CD14-positive monocyte (primary cell): ENCODE measurements at regions not wholly inside any gene's neighbourhood (a gene's known extent, or its start where the extent isn't known, plus 50 kb on each side); places are given as distances from the start of the nearest gene placed in this dataset.

Source experiments
- DNase-seq, 3 donors: peaks; one replicate each; pipeline ENCODE4 v3.0.0-alpha.2; 2011 to 2022
- H2AFZ ChIP-seq: 2 replicates; pipeline ENCODE4 v1.6.0; 2012; ENCODE audit warnings: mild to moderate bottlenecking, low read depth, low read length, inconsistent platforms; ENCODE audit not compliant: insufficient read depth, poor library complexity, severe bottlenecking
- H3K27ac ChIP-seq, 2 donors: 1 replicate in 1 of 2; 2 replicates in 1 of 2; pipeline ENCODE4 v1.5.1; 2012 to 2013; ENCODE audit warnings: low read length in 2 of 2, control low read depth in 1 of 2, inconsistent platforms in 1 of 2, low read depth in 1 of 2, mild to moderate bottlenecking in 1 of 2
- H3K27me3 ChIP-seq, 2 donors: one replicate each; pipeline versions ENCODE4 v1.6.0 to v1.6.1; 2011 to 2013; ENCODE audit warnings: low read length in 2 of 2; ENCODE audit not compliant: control insufficient read depth in 2 of 2, insufficient read depth in 2 of 2
- H3K36me3 ChIP-seq, 2 donors: replicated peaks in 1 of 2; 1 replicate in 1 of 2; 2 replicates in 1 of 2; pipeline versions ENCODE4 v1.5.1 to v1.6.1; 2012 to 2013; ENCODE audit warnings: low read length in 2 of 2, control low read depth in 1 of 2, inconsistent platforms in 1 of 2, mild to moderate bottlenecking in 1 of 2; ENCODE audit not compliant: insufficient read depth in 2 of 2, control insufficient read depth in 1 of 2
- H3K4me1 ChIP-seq, 2 donors: 1 replicate in 1 of 2; 2 replicates in 1 of 2; pipeline versions ENCODE4 v1.5.1 to v1.6.1; 2012 to 2013; ENCODE audit warnings: low read length in 2 of 2, control low read depth in 1 of 2, inconsistent platforms in 1 of 2, mild to moderate bottlenecking in 1 of 2, moderate library complexity in 1 of 2; ENCODE audit not compliant: insufficient read depth in 2 of 2, control insufficient read depth in 1 of 2
- H3K4me2 ChIP-seq: replicated peaks from 2 replicates; pipeline ENCODE3; 2012; ENCODE audit warnings: low read length, moderate library complexity, mild to moderate bottlenecking; ENCODE audit not compliant: poor library complexity, severe bottlenecking; ENCODE audit errors: extremely low read depth
- H3K4me3 ChIP-seq, 3 experiments: fragments of 200-600 bp in 1 of 3; sonication (generic) in 1 of 3; replicated peaks in 1 of 3; 1 replicate in 2 of 3; 2 replicates in 1 of 3; pipeline ENCODE4 v1.5.1; 2011 to 2013; ENCODE audit warnings: low read length in 3 of 3, mild to moderate bottlenecking in 3 of 3, control low read depth in 2 of 3, low read depth in 2 of 3, inconsistent platforms in 1 of 3, moderate library complexity in 1 of 3
- H3K79me2 ChIP-seq: 2 replicates; pipeline ENCODE4 v1.6.0; 2012; ENCODE audit warnings: mild to moderate bottlenecking, control low read depth, inconsistent platforms, low read length, moderate library complexity; ENCODE audit not compliant: insufficient read depth
- H3K9ac ChIP-seq: 2 replicates; pipeline ENCODE4 v1.6.0; 2017; ENCODE audit warnings: low read length, mild to moderate bottlenecking; ENCODE audit not compliant: insufficient read depth, poor library complexity, severe bottlenecking
- H3K9me3 ChIP-seq, 2 donors: replicated peaks in 1 of 2; 1 replicate in 1 of 2; 2 replicates in 1 of 2; pipeline versions ENCODE4 v1.5.1 to v1.6.1; 2012 to 2013; ENCODE audit warnings: low read length in 2 of 2, control low read depth in 1 of 2; ENCODE audit not compliant: control insufficient read depth in 1 of 2, insufficient read depth in 1 of 2
- H4K20me1 ChIP-seq: 2 replicates; pipeline ENCODE4 v1.6.0; 2012; ENCODE audit warnings: mild to moderate bottlenecking, low read length, control low read depth, moderate library complexity; ENCODE audit not compliant: insufficient read depth
- H3K27ac Mint-ChIP-seq, 7 donors: one replicate each; pipeline ENCODE4 v1.8.0; 2020; ENCODE audit warnings: mild to moderate bottlenecking in 7 of 7, mixed read lengths in 7 of 7, moderate library complexity in 6 of 7, inconsistent platforms in 2 of 7
- H3K27me3 Mint-ChIP-seq, 3 donors: one replicate each; pipeline ENCODE4 v1.8.0; 2021 to 2022; ENCODE audit warnings: low read depth in 3 of 3, mild to moderate bottlenecking in 3 of 3, mixed read lengths in 3 of 3, moderate library complexity in 3 of 3, inconsistent platforms in 1 of 3
- H3K36me3 Mint-ChIP-seq, 2 donors: one replicate each; pipeline ENCODE4 v1.8.0; 2020; ENCODE audit warnings: mixed read lengths in 2 of 2, inconsistent platforms in 1 of 2, mild to moderate bottlenecking in 1 of 2
- H3K4me1 Mint-ChIP-seq: one replicate; pipeline ENCODE4 v1.8.0; 2020; ENCODE audit warnings: mild to moderate bottlenecking, mixed read lengths
- H3K4me3 Mint-ChIP-seq, 2 donors: one replicate each; pipeline ENCODE4 v1.8.0; 2020; ENCODE audit warnings: mild to moderate bottlenecking in 2 of 2, mixed read lengths in 2 of 2, moderate library complexity in 1 of 2
- H3K9me3 Mint-ChIP-seq, 7 donors: one replicate each; pipeline ENCODE4 v1.8.0; 2020 to 2022; ENCODE audit warnings: mixed read lengths in 7 of 7, mild to moderate bottlenecking in 6 of 7, moderate library complexity in 6 of 7, inconsistent platforms in 2 of 7
- WGBS: methylation state at CpG from one replicate; pipeline ENCODE4 v1.1.5; 2013; ENCODE audit warnings: missing lambda C conversion rate; ENCODE audit not compliant: insufficient coverage; 5-methylcytosine and 5-hydroxymethylcytosine counted together
- intact Hi-C, 2 donors: fragments of 100-400 bp; cut with micrococcal nuclease; formaldehyde crosslinking; loops; one replicate each; pipeline versions ENCODE4 v1.15.0 to v1.15.1; 2023
- TF ChIP-seq, protein P1 (sequence below): fragments of 200-600 bp; IDR thresholded peaks from one replicate; pipeline ENCODE4 v1.8.0; 2022; ENCODE audit warnings: antibody characterized with exemption, mild to moderate bottlenecking

GRCh38 chr13:63345835-63346234 lies 1930.2 kb upstream of the PCDH20 start:
- H3K4me3 Mint-ChIP-seq: no peak overlapping the region
- no peaks in the 10 kb centered on the region for H3K27me3 Mint-ChIP-seq

DNA sequence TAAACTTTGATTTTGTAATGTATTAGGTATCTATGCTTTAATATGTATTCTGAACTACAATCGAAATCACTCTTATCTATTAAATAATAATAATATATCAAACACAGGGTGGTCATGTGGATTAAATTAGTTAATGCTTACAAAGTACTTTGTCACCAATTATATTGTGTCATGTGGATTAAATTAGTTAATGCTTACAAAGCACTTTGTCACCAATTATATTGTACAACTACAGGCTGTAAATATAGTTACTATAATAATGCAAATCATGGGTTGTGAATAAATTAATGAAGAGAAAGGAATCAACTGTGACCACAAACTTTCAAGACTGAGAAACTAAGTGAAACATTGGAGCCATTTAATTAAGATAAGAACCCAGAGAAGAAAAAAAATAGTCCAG lies 1929.1 kb upstream of the PCDH20 start:
- Mint-ChIP-seq H3K36me3 (no peaks in the 10 kb centered on the region), H3K4me3 (no peak overlapping the region), H3K9me3 (peaks cover 0 to 6% (median under 1%) of the 10 kb centered on the region in 7 donors), H3K27me3 (no peaks in the 10 kb centered on the region), H3K27ac (no peak overlapping the region), H3K4me1 (no peaks in the 10 kb centered on the region)
- H3K9ac ChIP-seq: no peak overlapping the region
- TF ChIP-seq, protein P1, sequence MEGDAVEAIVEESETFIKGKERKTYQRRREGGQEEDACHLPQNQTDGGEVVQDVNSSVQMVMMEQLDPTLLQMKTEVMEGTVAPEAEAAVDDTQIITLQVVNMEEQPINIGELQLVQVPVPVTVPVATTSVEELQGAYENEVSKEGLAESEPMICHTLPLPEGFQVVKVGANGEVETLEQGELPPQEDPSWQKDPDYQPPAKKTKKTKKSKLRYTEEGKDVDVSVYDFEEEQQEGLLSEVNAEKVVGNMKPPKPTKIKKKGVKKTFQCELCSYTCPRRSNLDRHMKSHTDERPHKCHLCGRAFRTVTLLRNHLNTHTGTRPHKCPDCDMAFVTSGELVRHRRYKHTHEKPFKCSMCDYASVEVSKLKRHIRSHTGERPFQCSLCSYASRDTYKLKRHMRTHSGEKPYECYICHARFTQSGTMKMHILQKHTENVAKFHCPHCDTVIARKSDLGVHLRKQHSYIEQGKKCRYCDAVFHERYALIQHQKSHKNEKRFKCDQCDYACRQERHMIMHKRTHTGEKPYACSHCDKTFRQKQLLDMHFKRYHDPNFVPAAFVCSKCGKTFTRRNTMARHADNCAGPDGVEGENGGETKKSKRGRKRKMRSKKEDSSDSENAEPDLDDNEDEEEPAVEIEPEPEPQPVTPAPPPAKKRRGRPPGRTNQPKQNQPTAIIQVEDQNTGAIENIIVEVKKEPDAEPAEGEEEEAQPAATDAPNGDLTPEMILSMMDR: no peak
- H3K9me3 ChIP-seq: peaks cover 0 to 3% of the 10 kb centered on the region in 2 donors
- no peaks in the 10 kb centered on the region for H3K27me3 ChIP-seq
- no peak for DNase-seq
- no peaks in the 10 kb centered on the region for H3K79me2 ChIP-seq
- no peak overlapping the region for H3K4me2 ChIP-seq
- no peak overlapping the region for H3K4me3 ChIP-seq
- H3K36me3 ChIP-seq: no peaks in the 10 kb centered on the region
- no CpG with 5 or more reads among the region's 1 CpG for WGBS
- H4K20me1 ChIP-seq: no peaks in the 10 kb centered on the region
- no peak overlapping the region for H2AFZ ChIP-seq
- intact Hi-C loops: no loop called here
- H3K27ac ChIP-seq: no peak overlapping the region
- H3K4me1 ChIP-seq: no peaks in the 10 kb centered on the region

More at GRCh38 chr13:63345835-63346234, 1930.2 kb upstream of the PCDH20 start:
- H3K4me2 ChIP-seq: no peak overlapping the region
- H3K4me3 ChIP-seq: no peak overlapping the region
- no peaks in the 10 kb centered on the region for H3K36me3 ChIP-seq
- Mint-ChIP-seq H3K4me1 (no peaks in the 10 kb centered on the region), H3K27ac (no peak overlapping the region), H3K9me3 (peaks cover 0 to 8% (median 1%) of the 10 kb centered on the region in 7 donors), H3K36me3 (no peaks in the 10 kb centered on the region)
- no peak overlapping the region for H3K9ac ChIP-seq
- peaks cover 0 to 5% of the 10 kb centered on the region in 2 donors for H3K9me3 ChIP-seq
- no peaks in the 10 kb centered on the region for H4K20me1 ChIP-seq
- H3K4me1 ChIP-seq: no peaks in the 10 kb centered on the region
- DNase-seq: no peak
- H3K27me3 ChIP-seq: no peaks in the 10 kb centered on the region
- H3K27ac ChIP-seq: no peak overlapping the region
- no peaks in the 10 kb centered on the region for H3K79me2 ChIP-seq
- TF ChIP-seq, protein P1: no peak
- H2AFZ ChIP-seq: no peak overlapping the region
- intact Hi-C loops: no loop called here
